ENCODE measurements at regions not wholly inside any gene's neighbourhood (a gene's known extent, or its start where the extent isn't known, plus 50 kb on each side); places are given as distances from the start of the nearest gene placed in this dataset.
"Not testable (repeated sequence)": the region's sequence is repeated elsewhere in the genome, so short reads cannot be mapped to it uniquely, and the experiment has no call there.

DNA sequence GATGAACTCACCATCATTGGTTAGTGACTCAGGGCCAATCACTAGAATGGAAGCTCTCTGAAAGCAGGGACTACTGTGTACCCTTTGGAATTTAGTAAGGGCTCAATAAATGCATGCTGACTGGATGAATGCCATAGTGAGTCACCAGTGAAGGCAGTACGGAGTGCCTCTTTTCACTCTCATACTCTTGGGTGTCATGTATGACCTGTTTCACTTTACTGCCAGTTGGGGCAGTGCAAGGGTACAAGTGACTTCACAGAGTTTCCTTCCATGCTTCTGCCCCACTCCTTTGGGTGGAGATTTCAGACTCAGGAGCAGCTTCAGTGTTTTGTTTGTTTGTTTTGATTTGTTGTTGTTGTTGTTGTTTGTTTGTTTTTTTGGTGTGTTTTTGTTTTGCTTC, 57.7 kb downstream of the SOX3 start:
- DNase-seq: no peak

DNA sequence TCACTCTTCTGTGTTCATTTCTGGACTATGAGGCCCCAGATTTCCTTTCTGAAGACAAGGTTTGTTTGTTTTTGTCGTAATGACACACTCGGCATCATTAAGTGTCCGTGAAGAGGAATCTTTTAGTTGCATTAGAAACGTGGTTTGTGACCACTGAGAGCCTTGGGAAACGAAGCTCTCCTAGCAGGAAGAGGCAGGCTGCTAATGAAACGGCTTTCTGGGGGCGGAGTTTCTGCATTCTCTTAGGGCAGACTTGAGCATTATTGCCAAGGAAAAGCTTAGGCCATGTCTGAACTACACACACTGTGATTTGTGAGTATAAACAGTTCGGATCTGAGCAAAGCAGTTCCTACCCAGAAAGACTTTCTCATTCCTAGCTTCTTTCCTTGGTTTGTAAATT, 64.0 kb downstream of the SOX3 start:
- no peak for DNase-seq

DNA sequence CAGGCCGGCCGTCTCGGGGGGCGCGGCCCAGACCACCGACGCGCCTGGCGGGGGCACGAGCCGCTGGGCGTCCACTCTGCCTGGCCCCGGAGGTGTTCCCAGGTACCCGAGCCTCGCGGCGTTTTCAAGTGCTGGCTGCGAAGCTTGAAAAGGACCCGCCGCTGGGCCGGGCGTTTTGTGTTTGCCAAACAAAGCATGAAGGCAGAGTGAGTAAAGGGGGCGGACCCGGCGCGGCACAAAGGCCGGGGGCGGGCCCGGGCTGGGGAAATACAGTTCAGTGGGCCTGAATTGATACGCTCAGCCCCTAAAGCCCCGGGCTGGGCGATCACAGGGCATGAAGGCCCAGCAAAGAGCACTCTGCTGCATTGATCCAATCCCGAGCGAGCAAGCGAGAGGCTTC, 65.4 kb downstream of the SOX3 start:
- no peak for DNase-seq

DNA sequence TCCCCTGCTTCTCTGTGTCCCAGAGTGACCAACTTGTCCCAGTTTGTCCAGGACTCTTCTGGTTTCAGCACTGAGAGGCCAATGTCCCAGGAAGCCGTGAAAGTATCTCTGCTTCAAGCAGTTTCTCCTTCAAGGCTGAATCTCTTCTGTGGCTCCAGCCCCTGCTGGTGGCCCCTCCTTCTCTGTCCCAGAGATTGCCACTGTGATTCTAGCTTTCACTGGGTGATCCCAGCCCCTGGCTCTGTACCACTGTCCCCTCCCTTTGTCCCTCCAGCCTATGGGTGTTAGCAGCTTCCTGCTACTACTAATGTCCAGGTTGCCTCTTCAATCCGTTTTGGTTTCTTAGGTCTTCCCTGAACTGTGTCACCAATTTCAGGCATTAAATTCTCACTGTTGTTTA, 70.5 kb downstream of the SOX3 start:
- no peak for DNase-seq

DNA sequence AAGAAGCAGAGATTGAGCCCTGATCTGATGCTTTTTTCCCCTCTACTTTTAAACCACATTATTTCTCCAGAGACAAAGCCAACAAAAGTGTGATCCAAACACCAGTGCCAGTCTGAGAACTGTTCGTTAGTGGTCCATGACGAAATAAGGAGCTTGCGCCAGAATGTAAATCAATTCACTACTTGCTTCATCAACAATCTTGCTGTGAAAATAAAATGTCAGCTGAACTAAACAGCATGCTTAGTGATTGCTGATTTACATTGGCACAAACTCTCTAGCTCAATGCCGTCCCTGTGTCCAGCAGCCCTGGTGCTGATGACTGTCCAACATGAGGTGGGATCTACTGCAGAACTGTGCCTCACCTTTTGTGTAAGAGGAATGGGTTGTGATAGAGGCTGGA, 71.3 kb downstream of the SOX3 start:
- DNase-seq: no peak

DNA sequence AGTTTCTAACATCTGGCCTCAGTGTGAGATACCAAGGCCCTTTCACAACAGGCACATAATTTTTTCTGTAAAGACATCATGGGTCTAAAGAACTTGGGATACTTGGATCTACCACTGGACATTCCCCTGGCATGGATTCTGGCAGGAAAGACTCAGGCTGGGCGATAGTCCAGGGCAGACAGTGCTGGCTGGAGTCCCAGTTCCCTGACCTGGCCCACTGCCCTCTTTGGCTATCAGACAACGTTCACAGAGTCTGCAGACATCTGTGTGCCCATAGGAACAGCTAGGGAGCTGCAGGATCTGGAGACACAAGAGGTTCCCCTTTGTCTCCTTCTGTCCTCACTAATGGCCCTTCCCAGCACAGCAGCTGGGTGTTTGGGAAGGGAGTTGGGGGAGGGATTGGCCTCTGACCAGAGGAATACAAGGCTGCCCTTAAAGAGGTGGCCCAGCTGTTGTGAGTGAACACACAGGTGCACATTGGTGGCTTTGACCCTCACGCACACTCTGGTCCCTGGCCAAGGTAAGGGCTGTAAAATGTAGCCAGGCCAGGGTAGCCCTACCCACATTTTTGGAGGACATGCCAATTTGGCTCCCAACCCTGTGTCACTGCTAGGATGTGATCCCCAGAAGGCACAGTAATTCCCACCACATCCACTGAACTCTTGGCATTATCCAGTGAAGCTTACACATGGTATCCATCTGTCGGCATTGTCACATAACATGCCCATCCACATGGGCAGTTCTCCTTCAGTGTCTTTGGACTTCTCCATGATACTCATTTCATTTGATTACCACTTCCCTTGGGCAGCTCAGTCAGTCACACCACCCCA, 72.3 kb downstream of the SOX3 start:
- no peak for DNase-seq

DNA sequence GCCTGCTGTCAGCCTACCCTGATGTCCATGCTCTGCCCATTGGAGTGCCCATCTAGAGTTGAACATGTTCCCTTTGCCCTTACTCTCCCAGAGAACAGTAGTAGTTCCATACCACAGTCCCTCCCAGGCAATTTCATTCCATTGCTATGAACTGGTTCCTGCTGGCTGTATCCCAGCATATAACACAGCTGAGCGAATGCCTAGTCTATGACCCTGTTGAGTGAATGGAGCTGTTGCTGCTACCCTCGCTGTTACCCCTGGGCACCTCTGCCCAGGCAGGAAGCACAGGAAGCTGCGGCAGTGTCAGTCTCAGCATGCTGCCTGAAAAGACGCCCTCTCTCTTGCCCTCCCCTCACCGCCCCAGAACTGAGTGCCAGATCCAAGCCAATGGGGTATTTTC, 73.3 kb downstream of the SOX3 start:
- no peak for DNase-seq

DNA sequence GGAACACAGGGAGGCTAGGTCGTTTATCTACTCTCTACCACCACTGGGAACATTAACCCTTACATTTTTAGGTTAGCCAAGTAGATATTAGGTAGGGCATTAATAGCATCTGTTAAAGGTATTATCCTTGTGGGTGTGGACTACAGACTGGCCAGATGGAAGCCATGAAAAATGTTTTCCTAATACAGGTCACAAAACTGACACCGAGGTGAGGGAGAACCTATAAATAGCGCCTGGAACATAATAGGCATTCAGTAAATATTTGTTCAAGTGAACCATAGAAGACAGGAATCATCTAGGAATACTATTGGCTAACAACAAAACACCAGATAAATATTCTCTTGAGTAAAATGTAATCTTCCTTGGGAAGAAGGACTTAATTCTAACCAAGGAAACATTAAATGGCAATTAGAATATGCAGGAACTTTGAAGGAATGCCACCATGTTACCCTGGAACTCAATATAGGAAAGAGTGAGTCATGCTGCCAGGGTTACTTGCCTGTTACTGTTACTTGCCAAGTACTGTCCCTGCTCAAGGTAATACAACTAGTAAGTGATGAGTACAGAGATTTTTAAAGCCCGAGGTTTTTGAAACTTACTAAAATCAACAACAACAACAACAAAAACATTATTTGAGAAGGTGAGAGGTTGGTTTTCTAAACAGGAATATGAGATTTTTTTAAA, 79.0 kb downstream of the SOX3 start:
- no peak for DNase-seq

DNA sequence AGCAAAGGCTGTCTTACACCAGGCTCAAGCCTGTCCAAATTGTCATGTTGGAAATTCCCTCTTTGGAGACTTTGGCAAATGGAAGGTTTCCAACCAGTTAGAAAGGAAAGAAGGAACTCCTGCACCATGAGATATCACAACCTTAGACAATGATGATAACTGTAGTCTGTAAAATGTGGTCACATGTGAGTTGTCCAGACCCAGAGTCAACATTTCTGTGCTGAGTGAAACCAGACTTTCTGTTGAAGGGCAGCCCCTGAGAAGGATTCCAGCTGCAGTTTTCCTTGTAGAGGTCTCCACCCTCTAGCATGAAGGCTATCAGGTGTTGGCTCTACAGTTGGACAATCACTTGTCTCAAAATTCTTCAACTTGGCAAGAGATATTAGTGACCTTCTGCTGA, 82.4 kb downstream of the SOX3 start:
- DNase-seq: no peak

DNA sequence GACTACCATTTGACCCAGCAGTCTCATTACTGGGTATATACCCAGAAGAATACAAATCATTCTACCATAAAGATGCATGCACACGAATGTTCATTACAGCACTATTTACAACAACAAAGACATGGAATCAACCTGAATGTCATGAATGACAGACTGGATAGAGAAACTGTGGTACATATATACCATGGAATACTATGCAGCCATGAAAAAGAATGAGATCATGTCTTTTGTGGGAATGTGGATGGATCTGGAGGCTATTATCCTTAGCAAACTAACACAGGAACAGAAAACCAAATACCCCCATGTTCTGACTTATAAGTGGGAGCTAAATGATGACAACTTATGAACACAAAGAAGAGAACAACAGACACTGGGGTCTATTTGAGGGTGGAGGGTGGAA, 102.7 kb downstream of the SOX3 start:
- not testable (repeated sequence) for DNase-seq

DNA sequence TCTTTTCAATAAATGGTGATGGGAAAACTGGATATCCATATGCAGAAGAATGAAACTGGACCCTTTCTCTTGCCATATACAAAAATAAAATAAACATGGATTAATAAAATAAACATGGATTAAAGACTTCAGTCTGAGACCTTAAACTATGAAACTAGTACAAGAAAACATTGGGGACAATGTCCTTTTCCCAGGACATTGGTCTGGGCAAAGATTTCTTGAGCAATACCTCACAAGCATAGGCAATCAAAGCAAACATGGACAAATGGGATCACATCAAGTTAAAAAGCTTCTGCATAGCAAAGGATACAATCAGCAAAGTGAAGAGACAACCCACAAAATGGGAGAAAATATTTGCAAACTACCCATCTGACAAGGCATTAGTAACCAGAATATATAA, 108.5 kb downstream of the SOX3 start:
- DNase-seq: not testable (repeated sequence)

DNA sequence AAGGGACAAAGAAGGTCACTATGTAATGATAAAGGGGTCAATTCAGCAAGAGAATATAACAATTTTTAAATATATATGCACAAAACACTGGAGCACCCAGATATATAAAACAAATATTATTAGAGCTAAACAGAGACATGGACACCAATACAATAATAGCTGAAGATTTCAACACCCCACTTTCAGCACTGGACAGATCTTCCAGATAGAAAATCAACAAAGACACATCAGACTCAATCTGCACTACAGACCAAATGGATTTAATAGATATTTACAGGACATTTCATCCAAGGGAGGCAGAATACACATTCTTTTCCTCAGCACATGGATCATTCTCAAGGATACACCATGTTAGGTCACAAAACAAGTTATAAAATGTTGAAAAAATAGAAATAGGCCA, 111.4 kb downstream of the SOX3 start:
- no peak for DNase-seq

DNA sequence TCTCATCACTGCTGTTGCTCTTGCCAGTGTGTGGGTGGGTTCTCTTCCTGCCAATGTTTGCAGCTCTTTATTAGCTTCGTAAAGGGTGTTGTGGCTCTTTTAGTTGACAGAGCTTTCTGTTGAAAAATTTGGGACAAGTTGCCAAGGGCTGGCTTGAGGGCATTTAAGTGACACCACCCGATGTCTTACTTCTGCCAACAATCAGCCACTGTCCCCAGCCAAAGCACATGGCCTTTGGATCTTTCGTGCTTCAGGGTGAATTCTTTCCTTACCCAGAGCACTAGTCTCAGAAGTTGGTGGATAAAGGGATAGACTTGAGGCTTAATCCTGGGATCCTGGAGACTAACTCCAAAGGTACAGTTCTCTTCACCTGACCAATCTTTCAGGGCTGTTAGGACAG, 113.6 kb downstream of the SOX3 start:
- DNase-seq: no peak

DNA sequence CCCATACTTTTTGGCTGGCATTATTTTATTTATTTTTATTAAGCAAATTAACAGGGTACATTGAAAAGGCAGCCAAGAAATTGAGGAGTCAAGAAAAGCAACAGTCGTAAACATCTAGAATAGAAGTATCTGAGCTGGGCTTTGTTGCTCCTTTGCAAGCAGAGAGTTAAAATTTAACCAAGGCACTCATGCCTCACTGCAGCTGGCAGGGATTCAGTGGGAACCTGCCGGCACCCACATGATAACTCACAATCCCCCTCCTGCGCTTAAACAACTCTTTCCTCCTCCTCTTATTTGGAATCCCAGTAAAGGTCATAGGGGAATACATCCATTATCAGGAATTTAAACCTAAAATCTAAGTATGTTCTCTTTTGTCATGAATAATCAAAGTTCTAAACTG, 115.5 kb downstream of the SOX3 start:
- no peak for DNase-seq

DNA sequence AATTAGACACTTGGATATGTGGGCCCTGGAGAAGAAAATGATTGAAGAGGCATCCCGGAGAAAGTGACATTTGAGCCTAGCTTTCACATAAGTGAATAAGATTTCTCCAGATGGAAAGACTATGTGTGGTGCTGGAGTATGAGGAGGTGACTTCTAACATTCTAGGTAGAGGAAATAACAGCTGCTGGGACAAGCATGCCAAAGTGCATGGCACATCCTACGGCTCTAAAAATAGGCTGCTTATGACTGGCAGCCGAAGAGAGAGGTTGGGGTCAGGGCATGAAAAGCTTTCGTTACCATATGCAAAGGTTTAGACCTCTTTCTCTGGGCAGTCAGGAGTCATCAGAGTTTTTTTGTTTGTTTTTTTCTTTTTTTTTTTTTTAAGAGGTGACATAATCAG, 142.0 kb downstream of the SOX3 start:
- DNase-seq: no peak

DNA sequence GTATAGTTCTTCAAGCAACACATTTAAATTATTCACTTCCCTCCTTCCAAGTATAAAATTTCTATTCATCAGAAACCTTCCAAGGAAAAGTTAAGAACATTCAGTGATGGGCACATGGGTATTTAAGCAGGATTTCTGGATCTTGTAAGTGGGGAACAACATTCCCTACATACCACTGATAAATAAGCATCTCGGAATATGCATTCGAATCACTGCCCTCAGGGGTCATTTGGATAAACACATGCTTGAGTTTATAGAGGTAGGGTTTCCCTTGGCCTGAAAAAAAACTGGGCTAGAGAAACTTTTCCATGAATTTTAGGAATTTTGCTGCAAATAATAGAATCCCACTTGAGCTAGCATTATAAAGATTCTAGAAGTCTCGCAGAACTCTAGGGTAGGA, 143.9 kb downstream of the SOX3 start:
- no peak for DNase-seq

DNA sequence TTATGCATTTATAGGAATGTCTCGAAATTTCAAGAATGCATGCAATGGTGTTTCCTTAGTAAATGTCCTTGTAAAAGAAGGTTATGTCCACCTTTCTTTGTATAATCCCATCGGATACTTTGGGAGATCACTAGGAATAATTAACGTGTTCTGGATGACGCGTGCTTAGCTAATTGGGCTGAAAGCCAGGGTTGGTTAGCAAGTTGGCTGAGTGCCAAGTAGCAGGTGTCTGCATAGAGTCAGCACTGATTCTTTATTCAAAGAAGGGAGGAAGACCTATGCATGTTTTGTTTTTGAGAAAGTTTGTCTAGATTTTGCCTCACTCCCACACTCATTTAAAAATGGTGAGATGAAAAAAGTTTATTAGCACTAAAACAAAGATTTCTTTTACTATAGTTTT, 144.6 kb downstream of the SOX3 start:
- DNase-seq: no peak

DNA sequence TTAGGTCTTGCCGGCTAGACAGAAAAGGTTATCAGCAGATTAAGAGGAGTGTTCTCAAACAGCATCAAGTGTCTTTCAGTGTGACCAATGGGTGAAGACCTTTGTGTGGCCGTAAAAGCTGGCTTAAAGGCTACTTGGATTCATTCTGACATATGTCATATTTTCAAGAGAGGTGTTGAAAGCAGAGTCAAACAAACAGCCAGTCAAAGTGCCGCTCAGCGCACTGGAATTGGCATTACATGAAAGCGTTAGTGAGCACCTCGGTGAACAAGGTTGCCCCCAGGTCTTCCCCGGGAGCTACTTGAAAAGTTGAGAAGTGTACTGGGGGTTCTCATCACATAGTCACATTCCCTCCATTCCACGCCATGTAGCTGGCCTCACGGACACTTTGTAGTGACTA, 148.9 kb downstream of the SOX3 start:
- DNase-seq: no peak

DNA sequence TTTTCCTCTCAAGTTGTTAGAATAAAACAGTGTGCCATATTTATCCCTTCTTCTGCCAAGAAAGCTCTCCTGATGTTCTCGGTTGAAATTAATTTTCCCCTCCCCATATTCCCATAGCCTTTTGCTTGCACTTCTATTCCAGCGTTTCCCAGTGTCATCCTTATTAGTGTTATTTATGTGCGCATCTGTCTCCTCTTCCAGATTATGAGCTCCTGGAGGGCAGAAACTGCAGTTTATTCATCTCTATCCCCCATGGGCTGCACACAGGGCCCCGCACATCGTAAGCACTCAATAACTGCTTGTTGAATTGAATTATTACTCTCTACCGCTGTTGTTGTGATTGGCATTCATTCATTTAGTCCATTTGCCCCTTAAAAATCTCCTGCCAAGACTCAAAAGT, 149.4 kb downstream of the SOX3 start:
- DNase-seq: no peak

DNA sequence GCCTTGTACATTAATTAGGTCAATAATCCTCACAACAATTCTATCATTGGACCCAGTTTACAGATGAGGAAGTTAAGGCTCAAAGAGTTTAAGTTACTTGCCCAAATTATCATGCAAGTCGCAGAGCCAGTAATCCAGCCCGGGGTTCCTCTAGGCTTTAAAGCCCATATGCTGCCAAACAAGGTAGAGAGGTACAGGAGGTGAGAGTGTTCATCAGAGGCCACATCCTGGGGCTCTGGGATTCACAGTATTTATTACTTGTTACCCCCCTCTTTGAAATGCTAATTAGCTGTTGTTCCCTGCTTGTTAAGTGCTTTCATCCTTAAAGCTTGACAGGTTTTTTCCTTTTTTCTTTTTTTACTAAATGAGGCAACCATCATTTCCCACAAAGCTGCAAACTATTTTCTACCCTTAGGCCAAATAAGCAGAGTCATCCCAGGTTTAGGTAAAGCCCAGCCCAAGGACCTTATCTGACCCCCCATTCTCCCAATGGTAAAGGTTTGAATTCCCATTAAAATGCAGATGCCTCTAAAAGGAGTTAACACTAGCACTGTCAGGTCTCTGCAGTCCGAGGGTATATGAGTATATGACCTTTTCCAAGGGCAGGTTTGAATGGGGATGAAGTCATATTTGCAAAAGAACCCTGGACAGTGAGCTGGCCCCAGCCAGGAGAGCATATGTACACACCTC, 150.3 kb downstream of the SOX3 start:
- no peak for DNase-seq

DNA sequence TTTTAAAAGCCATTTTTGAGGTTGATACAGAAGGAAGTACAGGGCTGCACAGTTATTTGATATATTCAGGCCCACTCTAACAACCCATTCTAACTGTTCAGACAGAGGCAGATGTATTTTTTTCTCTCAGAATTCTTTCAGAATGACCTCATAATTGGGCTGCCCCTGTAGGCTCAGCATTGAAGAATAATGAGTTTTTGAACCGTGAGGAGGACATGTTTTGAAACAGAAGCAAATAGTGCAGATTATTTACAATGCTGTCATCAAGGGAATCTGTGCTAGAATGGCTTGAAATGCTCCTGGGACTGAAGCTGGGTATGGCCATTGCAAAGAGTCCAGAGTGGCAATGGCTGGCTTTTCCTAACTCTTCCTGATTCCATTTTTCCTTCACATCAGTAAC, 158.1 kb downstream of the SOX3 start:
- no peak for DNase-seq

DNA sequence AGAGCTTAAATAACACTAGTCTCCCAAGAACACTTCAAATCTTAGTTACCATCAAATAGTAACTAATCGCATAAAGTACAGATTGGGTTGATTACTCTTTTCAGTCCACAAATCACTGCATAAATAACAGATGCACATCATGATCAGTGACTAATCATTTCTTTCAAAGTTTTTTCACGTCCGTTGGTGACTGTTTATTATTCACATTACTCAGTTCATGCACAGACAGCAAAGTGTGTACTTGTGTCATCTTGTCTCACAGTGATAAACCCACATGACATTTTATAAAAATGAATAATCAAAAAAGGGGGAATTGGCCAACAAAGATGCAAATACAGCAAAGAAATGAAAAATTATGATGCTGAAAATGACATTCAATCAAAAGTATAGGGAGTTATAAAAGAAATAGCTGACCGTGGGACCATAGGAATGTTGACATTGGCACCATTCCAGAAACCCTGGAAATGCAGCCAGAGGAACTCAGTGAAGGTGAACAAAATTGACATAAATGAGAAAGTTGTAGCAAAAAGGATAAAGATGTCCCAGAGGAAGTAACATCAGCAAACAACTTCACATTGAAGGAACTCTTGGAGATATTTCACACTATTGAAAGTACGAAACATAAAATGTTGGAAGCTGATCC, 161.5 kb downstream of the SOX3 start:
- no peak for DNase-seq

DNA sequence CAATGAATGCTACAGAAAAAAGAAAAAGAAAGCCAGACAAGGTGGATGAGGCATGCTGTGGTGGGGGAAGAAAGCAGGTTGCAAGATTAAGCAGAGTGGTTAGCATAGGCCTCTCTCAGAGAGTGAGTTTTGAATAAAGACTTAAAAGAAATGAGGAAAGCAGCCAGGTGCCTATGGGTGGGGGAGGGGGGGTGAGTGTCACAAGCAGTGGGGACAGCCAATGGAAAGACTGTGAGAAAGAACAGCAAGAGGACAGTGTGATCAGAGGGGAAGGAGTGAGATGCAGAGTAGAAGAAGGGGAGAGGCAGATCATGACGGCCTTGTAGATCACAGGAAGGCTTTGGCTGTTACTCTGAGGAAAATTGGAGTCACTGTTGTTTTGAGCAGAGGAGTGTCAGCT, 162.5 kb downstream of the SOX3 start:
- DNase-seq: no peak

DNA sequence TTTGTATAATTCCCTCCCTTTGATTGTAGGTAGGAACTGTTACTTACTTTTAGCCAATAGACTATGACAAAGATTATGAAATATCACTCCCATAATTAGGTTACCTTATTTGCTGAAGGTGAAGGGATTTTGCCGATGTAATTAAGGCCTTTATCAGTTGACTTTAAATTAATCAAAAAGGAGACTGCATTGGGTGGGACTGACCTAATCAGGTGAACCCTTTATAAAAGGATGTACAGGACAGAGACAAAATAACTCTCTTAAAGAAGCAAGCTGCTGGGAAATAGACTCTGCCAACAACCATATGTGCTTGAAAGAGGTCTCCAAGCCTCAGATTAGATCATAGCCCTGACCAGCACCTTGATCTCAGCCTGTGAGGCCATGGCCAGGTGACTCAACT, 167.6 kb downstream of the SOX3 start:
- DNase-seq: no peak
